Ishikawa (cell line): ENCODE measurements at regions not wholly inside any gene's neighbourhood (a gene's known extent, or its start where the extent isn't known, plus 50 kb on each side); places are given as distances from the start of the nearest gene placed in this dataset.

Experiments used
- CREB1 ChIP-seq: IDR thresholded peaks from 2 replicates; pipeline ENCODE4 v1.6.1; 2012; ENCODE audit warnings: low read depth
- EP300 ChIP-seq: IDR thresholded peaks from 2 replicates; pipeline ENCODE4 v1.6.1; 2012; ENCODE audit warnings: borderline replicate concordance
- FOXM1 ChIP-seq: IDR thresholded peaks from 2 replicates; pipeline ENCODE4 v1.6.1; 2012; ENCODE audit warnings: low read depth, borderline replicate concordance
- USF1 ChIP-seq: IDR thresholded peaks from 2 replicates; pipeline ENCODE4 v1.6.1; 2012
- YY1 ChIP-seq: IDR thresholded peaks from 2 replicates; pipeline ENCODE4 v1.6.1; 2012; ENCODE audit warnings: low read depth
- TF ChIP-seq, protein P1 (sequence below): IDR thresholded peaks from 2 replicates; pipeline ENCODE4 v1.6.1; 2012

GRCh38 chr5:117411701-117412100, 837.1 kb upstream of the SEMA6A start:
- TF ChIP-seq EP300 (no peak), FOXM1 (no peak), CREB1 (no peak), YY1 (no peak), USF1 (no peak)
- TF ChIP-seq, protein P1, sequence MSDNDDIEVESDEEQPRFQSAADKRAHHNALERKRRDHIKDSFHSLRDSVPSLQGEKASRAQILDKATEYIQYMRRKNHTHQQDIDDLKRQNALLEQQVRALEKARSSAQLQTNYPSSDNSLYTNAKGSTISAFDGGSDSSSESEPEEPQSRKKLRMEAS, result no peak
